HG03575 (cell line): ENCODE measurements at regions not wholly inside any gene's neighbourhood (a gene's known extent, or its start where the extent isn't known, plus 50 kb on each side); places are given as distances from the start of the nearest gene placed in this dataset.
A peak's percentile ranks its signal among the peaks of the same experiment; 100 is the strongest.

Source experiments
- ATAC-seq: cut with Tn5 transposase; IDR thresholded peaks from one replicate; pipeline ENCODE4 v1.9.1; 2021; ENCODE audit not compliant: unreplicated experiment, insufficient number of reproducible peaks, low FRiP score; ENCODE audit errors: extremely low read depth

- ATAC-seq: no peak
Observed at GRCh38 chr12:92560713-92561542, 141.9 kb upstream of the PLEKHG7 start.

GRCh38 chr12:92558806-92559205, 144.0 kb upstream of the PLEKHG7 start:
- ATAC-seq: no peak

GRCh38 chr12:92558215-92558773, 144.5 kb upstream of the PLEKHG7 start:
- ATAC-seq: no peak

- ATAC-seq: no peak
Observed at GRCh38 chr12:92557422-92557724, 145.4 kb upstream of the PLEKHG7 start.

- ATAC-seq: no peak
Observed at GRCh38 chr12:92556637-92557421, 146.0 kb upstream of the PLEKHG7 start.

- no peak for ATAC-seq
Observed at GRCh38 chr12:92556141-92556540, 146.6 kb upstream of the PLEKHG7 start.

- ATAC-seq: no peak
Observed at GRCh38 chr12:92554158-92555073, 148.4 kb upstream of the PLEKHG7 start.

GRCh38 chr12:92553389-92553788, 149.4 kb upstream of the PLEKHG7 start:
- ATAC-seq: no peak

- ATAC-seq: no peak
Observed at GRCh38 chr12:92552412-92553108, 150.2 kb upstream of the PLEKHG7 start.

- ATAC-seq: peak; percentile 62
Observed at GRCh38 chr12:92551853-92552397, 150.9 kb upstream of the PLEKHG7 start.

- no peak for ATAC-seq
Observed at GRCh38 chr12:92551210-92551609, 151.6 kb upstream of the PLEKHG7 start.

GRCh38 chr12:92550661-92551060, 152.1 kb upstream of the PLEKHG7 start:
- no peak for ATAC-seq

GRCh38 chr12:92550254-92550653, 152.5 kb upstream of the PLEKHG7 start:
- ATAC-seq: no peak

GRCh38 chr12:92549516-92549915, 153.3 kb upstream of the PLEKHG7 start:
- ATAC-seq: no peak

- ATAC-seq: no peak
Observed at GRCh38 chr12:92547906-92548305, 154.9 kb upstream of the PLEKHG7 start.

GRCh38 chr12:92547420-92547819, 155.4 kb upstream of the PLEKHG7 start:
- no peak for ATAC-seq

GRCh38 chr12:92546635-92547348, 156.0 kb upstream of the PLEKHG7 start:
- ATAC-seq: peak; percentile 37

GRCh38 chr12:92546259-92546634, 156.5 kb upstream of the PLEKHG7 start:
- ATAC-seq: no peak
